GM12878 (cell line): ENCODE measurements at regions not wholly inside any gene's neighbourhood (a gene's known extent, or its start where the extent isn't known, plus 50 kb on each side); places are given as distances from the start of the nearest gene placed in this dataset.

Experiments
- CBFB ChIP-seq: IDR thresholded peaks from 2 replicates; pipeline ENCODE4 v1.6.1; 2016; ENCODE audit warnings: antibody characterized with exemption, low read depth
- JUND ChIP-seq: IDR thresholded peaks from 2 replicates; pipeline ENCODE4 v1.6.1; 2012; ENCODE audit warnings: low read depth, mild to moderate bottlenecking, low read length, improper control_type of control experiment, moderate library complexity
- SMAD1 ChIP-seq: fragments of 450-650 bp; IDR thresholded peaks from 2 replicates; pipeline ENCODE4 v1.6.1; 2018; ENCODE audit warnings: mild to moderate bottlenecking, low read depth; ENCODE audit not compliant: partially characterized antibody
- STAT1 ChIP-seq: fragments of 450-650 bp; conservative IDR thresholded peaks from 2 replicates; pipeline ENCODE4 v1.6.1; 2014; ENCODE audit warnings: antibody characterized with exemption, mild to moderate bottlenecking
- TAF1 ChIP-seq: IDR thresholded peaks from 2 replicates; pipeline ENCODE4 v1.6.1; 2011; ENCODE audit warnings: mild to moderate bottlenecking, low read depth, low read length, borderline replicate concordance
- ZNF24 ChIP-seq: fragments of 450-650 bp; IDR thresholded peaks from 2 replicates; pipeline ENCODE4 v1.6.1; 2017; ENCODE audit warnings: antibody characterized with exemption, mild to moderate bottlenecking
- ZNF274 ChIP-seq: IDR thresholded peaks from one replicate; pipeline ENCODE4 v1.8.0; 2011; ENCODE audit not compliant: insufficient read length, insufficient read depth
- TF ChIP-seq, protein P1 (sequence below): IDR thresholded peaks from 2 replicates; pipeline ENCODE4 v1.6.1; 2012; ENCODE audit warnings: low read depth, low read length, improper control_type of control experiment

DNA sequence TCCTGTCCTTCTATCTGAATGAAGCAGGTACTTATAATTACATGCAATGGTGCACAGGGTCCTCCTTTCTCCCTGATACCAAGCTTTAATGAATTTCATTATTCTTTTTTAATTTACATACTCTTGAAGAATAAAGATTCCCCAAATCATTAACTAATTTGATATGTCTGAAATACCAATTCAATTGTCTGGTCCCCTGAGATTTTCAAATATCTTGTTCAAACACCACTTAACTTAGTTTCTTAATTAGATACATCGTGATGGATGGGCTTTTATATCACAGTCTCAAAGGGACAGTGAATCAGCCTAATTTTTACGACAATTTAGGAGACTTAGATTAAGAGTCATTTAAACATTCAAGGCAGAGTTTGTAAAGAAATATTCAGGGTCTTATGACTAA lies 1054.6 kb downstream of the PLA2G4A start:
- no peak for TF ChIP-seq STAT1
- TF ChIP-seq SMAD1: no peak
- TF ChIP-seq ZNF274: no peak
- TF ChIP-seq ZNF24: no peak
- no peak for TF ChIP-seq TAF1
- no peak for TF ChIP-seq JUND
- TF ChIP-seq CBFB: no peak
- TF ChIP-seq, protein P1, sequence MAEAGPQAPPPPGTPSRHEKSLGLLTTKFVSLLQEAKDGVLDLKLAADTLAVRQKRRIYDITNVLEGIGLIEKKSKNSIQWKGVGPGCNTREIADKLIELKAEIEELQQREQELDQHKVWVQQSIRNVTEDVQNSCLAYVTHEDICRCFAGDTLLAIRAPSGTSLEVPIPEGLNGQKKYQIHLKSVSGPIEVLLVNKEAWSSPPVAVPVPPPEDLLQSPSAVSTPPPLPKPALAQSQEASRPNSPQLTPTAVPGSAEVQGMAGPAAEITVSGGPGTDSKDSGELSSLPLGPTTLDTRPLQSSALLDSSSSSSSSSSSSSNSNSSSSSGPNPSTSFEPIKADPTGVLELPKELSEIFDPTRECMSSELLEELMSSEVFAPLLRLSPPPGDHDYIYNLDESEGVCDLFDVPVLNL: no peak
